ENCODE measurements at regions not wholly inside any gene's neighbourhood (a gene's known extent, or its start where the extent isn't known, plus 50 kb on each side); places are given as distances from the start of the nearest gene placed in this dataset.

DNA sequence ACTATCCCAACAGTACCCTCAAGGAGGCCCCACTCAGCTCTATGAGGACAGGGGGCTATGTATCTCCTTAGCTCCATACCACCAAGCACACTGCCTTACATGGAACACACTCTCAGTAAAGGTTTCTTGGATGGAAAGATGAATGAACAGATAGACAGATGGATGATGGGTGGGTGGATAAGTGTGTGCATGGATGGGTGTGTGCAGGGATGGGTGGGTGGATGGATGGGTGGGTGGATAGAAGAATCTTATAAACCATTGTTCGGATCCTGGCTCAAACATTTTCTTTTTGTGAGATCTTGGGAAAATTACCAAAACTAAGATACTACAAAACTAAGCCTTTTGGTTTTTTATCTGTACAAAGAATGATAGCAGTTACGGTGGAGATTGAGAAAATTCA, 111.0 kb upstream of the NFIA start:
- peaks cover 0 to 10% of the 10 kb centered on the region in 2 experiments; a peak in 3 of 4 replicates for H3K4me1 ChIP-seq (ENCODE audit: control insufficient read depth in 1 of 2, insufficient read depth in 2 of 2, low read length in 2 of 2)
- H4K20me1 ChIP-seq (ENCODE audit: insufficient read depth), result no peaks in the 10 kb centered on the region
- no peaks in the 10 kb centered on the region for H3K27me3 ChIP-seq (ENCODE audit: insufficient read depth, low read length)
- H3K79me2 ChIP-seq (ENCODE audit: insufficient read depth, low read length), result no peaks in the 10 kb centered on the region
- H2AFZ ChIP-seq (ENCODE audit: low read depth, low read length, poor library complexity, severe bottlenecking), result no peak overlapping the region
- no peak overlapping the region for H3K9ac ChIP-seq (ENCODE audit: low read length)
- no peak for TF ChIP-seq RAD21 (IDR thresholded peaks at IDR 0.05; ENCODE audit: low read depth)
- TF ChIP-seq YY1 (IDR thresholded peaks at IDR 0.05; ENCODE audit: extremely low read depth, insufficient replicate concordance, low read depth, low read length), result no peak
- no peak for TF ChIP-seq ZBTB33 (IDR thresholded peaks at IDR 0.05; ENCODE audit: extremely low read depth, insufficient replicate concordance, low read length)
- no peak for TF ChIP-seq ELF1 (IDR thresholded peaks at IDR 0.05; ENCODE audit: borderline replicate concordance, low read depth)
- TF ChIP-seq SRF (IDR thresholded peaks at IDR 0.05; ENCODE audit: low read depth), result no peak
- no peak for TF ChIP-seq SP1 (IDR thresholded peaks at IDR 0.05; ENCODE audit: low read depth)
- TF ChIP-seq POLR2AphosphoS5 (IDR thresholded peaks at IDR 0.05; ENCODE audit: low read depth, low read length), result no peak
- TF ChIP-seq POLR2A (IDR thresholded peaks at IDR 0.05; ENCODE audit: borderline replicate concordance, extremely low read depth, insufficient read depth, insufficient read length), result no peak
- TF ChIP-seq JUND (IDR thresholded peaks at IDR 0.05), result no peak
- TF ChIP-seq EGR1 (IDR thresholded peaks at IDR 0.05; ENCODE audit: low read depth), result no peak
- TF ChIP-seq EZH2 (IDR thresholded peaks at IDR 0.05), result no peak
- TF ChIP-seq ZFX (IDR thresholded peaks at IDR 0.05), result no peak
- TF ChIP-seq, protein P1, sequence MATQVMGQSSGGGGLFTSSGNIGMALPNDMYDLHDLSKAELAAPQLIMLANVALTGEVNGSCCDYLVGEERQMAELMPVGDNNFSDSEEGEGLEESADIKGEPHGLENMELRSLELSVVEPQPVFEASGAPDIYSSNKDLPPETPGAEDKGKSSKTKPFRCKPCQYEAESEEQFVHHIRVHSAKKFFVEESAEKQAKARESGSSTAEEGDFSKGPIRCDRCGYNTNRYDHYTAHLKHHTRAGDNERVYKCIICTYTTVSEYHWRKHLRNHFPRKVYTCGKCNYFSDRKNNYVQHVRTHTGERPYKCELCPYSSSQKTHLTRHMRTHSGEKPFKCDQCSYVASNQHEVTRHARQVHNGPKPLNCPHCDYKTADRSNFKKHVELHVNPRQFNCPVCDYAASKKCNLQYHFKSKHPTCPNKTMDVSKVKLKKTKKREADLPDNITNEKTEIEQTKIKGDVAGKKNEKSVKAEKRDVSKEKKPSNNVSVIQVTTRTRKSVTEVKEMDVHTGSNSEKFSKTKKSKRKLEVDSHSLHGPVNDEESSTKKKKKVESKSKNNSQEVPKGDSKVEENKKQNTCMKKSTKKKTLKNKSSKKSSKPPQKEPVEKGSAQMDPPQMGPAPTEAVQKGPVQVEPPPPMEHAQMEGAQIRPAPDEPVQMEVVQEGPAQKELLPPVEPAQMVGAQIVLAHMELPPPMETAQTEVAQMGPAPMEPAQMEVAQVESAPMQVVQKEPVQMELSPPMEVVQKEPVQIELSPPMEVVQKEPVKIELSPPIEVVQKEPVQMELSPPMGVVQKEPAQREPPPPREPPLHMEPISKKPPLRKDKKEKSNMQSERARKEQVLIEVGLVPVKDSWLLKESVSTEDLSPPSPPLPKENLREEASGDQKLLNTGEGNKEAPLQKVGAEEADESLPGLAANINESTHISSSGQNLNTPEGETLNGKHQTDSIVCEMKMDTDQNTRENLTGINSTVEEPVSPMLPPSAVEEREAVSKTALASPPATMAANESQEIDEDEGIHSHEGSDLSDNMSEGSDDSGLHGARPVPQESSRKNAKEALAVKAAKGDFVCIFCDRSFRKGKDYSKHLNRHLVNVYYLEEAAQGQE (IDR thresholded peaks at IDR 0.05; ENCODE audit: low read depth), result no peak
- TF ChIP-seq EZH2phosphoT487 (IDR thresholded peaks at IDR 0.05; ENCODE audit: borderline replicate concordance), result no peak
- no peak for TF ChIP-seq ZNF274 (IDR thresholded peaks at IDR 0.05; ENCODE audit: low read depth, low read length)
- TF ChIP-seq, protein P2, sequence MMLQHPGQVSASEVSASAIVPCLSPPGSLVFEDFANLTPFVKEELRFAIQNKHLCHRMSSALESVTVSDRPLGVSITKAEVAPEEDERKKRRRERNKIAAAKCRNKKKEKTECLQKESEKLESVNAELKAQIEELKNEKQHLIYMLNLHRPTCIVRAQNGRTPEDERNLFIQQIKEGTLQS (IDR thresholded peaks at IDR 0.05), result no peak
- TF ChIP-seq SIN3A (IDR thresholded peaks at IDR 0.05; ENCODE audit: low read depth), result no peak
- TF ChIP-seq TCF7L2 (IDR thresholded peaks at IDR 0.05; ENCODE audit: borderline replicate concordance, extremely low read depth, insufficient read depth, insufficient read length), result no peak
- TF ChIP-seq CEBPB (IDR thresholded peaks at IDR 0.05; ENCODE audit: low read depth), result no peak
- TF ChIP-seq FOSL1 (IDR thresholded peaks at IDR 0.05; ENCODE audit: low read depth), result no peak
- ATAC-seq (no peak), DNase-seq (ENCODE audit: low read depth, low spot score) (no peak)
- ChIA-PET RAD21 (ENCODE audit: low non-redundant PET in 1 of 2, low total read pairs in 2 of 2, uncharacterized antibody in 2 of 2, unreplicated experiment in 2 of 2) (no interaction called here), POLR2A (no interaction called here), CTCF (interaction anchor here (1.0 to 2.0 kb wide), 2 partner anchors 71 to 617 kb away, joined by 4 to 6 read pairs; no protein-coding TSS in a partner anchor)
- intact Hi-C loops (cut with micrococcal nuclease), result loop anchor here (2.0 to 10.0 kb wide), 3 partner anchors 71 to 673 kb away; no protein-coding TSS in a partner anchor
- no peak overlapping the region for H3K4me3 ChIP-seq (replicated peaks in 1 of 2; ENCODE audit: low read depth in 1 of 2, low read length in 2 of 2)
- H3K9me2 ChIP-seq (ENCODE audit: insufficient read depth), result no peaks in the 10 kb centered on the region
- no peaks in the 10 kb centered on the region; a peak in 1 of 4 replicates for H3K9me3 ChIP-seq (ENCODE audit: control insufficient read depth in 1 of 2, insufficient read depth in 1 of 2, low read depth in 1 of 2, low read length in 2 of 2)
- no peaks in the 10 kb centered on the region for H3K36me3 ChIP-seq (ENCODE audit: control insufficient read depth in 1 of 2, insufficient read depth in 2 of 2, low read length in 2 of 2)
- no peak overlapping the region for H3K4me2 ChIP-seq (ENCODE audit: low read length)
- H3K27ac ChIP-seq (ENCODE audit: low read depth, low read length), result no peak overlapping the region
- BruUV-seq (replicated peaks), result no TSS peak

All from HCT116 (cell line).